Body of pancreas (tissue), 4 donors: ENCODE measurements at regions not wholly inside any gene's neighbourhood (a gene's known extent, or its start where the extent isn't known, plus 50 kb on each side); places are given as distances from the start of the nearest gene placed in this dataset.

ENCODE experiments used
- CTCF ChIP-seq, 7 experiments: fragments of 450-650 bp in 4 of 7; fragments of 200-600 bp in 3 of 7; sonication (generic) in 3 of 7; IDR thresholded peaks; one replicate each; pipeline ENCODE4 v1.5.1; 2016 to 2019; ENCODE audit warnings: antibody characterized with exemption in 7 of 7
- POLR2A ChIP-seq, 3 donors: fragments of 450-650 bp; IDR thresholded peaks; one replicate each; pipeline ENCODE4 v1.6.1; 2016; ENCODE audit warnings: antibody characterized with exemption in 3 of 3, mild to moderate bottlenecking in 2 of 3

- TF ChIP-seq CTCF (IDR thresholded peaks at IDR 0.05) (no peak), POLR2A (IDR thresholded peaks at IDR 0.05) (no peak)
These were observed 142.9 kb downstream of the TOMM20 start for GRCh38 chr1:234985516-234986294.
